ENCODE measurements at regions not wholly inside any gene's neighbourhood (a gene's known extent, or its start where the extent isn't known, plus 50 kb on each side); places are given as distances from the start of the nearest gene placed in this dataset.

- TF ChIP-seq CTCF (IDR thresholded peaks at IDR 0.05 in 4 of 5, conservative IDR thresholded peaks at IDR 0.05 in 1 of 5) (no peak), POLR2A (IDR thresholded peaks at IDR 0.05) (no peak)
Measured at GRCh38 chr2:220046507-220046906, 419.1 kb downstream of the SLC4A3 start.

Measured in gastrocnemius medialis (tissue), 4 donors.